Left ventricle myocardium superior (tissue), 1 donor: ENCODE measurements at regions not wholly inside any gene's neighbourhood (a gene's known extent, or its start where the extent isn't known, plus 50 kb on each side); places are given as distances from the start of the nearest gene placed in this dataset.

Source experiments
- ATAC-seq: fragments of 200-7000 bp; cut with Tn5 transposase; one replicate; pipeline ENCODE4 v1.9.1; 2020; ENCODE audit warnings: mild to moderate bottlenecking, moderate library complexity
- DNase-seq: peaks from one replicate; pipeline ENCODE4 v3.0.0-alpha.2; 2020
- intact Hi-C: fragments of 100-400 bp; cut with micrococcal nuclease; formaldehyde crosslinking; loops from one replicate; pipeline ENCODE4 v1.11.0; 2022
- donor health status: DM: no; HTN: yes; CAD: no; lungs with severe emphysema.

DNA sequence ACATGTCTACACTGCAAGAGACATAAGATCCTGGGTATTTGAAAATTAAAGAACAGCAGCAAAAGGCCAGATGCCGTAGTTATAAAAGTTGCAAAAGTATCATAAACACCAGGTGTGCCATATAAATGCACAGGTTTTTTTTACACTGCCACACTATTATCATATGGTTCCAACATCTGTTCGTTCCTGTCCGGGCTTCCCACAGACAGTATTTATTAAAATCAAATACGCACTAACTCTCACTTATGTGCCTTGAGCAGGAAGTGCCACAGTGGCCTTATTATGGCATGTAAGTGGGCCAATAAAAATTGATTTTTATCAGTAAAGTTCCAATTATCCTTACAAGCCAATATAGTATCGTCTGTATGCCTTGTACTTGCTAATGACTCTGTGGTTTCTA is 873.2 kb downstream of the RPA4 start:
- ATAC-seq (no peak), DNase-seq (no peak)
- intact Hi-C loops: no loop called here

DNA sequence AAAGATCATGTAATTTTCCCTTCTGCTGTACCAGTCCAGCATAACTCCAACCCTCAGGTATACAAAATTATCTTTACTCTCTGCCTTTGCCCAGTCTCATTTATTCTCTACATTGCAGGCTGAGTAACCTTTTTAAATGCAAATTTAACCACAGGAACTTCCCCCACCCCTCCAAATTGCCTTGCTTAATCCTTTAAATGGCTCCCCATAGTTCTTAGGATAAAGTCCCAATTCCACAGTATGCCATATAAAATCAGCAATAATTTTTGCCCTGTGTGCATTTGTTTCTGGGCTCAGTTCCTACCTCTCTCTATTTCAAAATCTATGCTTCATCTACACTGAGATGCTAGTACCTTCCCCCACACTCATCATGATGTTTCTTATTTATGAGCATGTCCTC is 879.7 kb downstream of the RPA4 start:
- DNase-seq (no peak), ATAC-seq (no peak)
- intact Hi-C loops: no loop called here

DNA sequence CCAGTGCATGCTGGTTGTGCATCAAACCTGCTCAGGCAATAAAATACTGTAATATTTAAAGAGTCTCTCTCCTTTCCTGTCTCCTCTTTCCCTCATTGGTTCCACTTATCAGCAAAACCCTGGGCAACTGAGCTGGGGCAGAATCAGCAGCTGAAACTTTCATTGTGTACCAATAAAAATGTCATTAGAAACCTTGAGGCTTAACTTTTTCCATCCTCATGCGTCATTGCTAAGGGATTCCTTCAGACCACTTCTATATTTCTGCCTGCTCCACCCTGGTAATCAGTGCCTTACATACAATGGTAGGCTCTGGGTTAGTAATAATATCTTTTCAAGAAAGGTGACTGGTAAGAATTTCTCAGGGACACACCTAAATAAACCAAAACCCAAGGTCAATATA is 880.3 kb downstream of the RPA4 start:
- DNase-seq (no peak), ATAC-seq (no peak)
- intact Hi-C loops: no loop called here

DNA sequence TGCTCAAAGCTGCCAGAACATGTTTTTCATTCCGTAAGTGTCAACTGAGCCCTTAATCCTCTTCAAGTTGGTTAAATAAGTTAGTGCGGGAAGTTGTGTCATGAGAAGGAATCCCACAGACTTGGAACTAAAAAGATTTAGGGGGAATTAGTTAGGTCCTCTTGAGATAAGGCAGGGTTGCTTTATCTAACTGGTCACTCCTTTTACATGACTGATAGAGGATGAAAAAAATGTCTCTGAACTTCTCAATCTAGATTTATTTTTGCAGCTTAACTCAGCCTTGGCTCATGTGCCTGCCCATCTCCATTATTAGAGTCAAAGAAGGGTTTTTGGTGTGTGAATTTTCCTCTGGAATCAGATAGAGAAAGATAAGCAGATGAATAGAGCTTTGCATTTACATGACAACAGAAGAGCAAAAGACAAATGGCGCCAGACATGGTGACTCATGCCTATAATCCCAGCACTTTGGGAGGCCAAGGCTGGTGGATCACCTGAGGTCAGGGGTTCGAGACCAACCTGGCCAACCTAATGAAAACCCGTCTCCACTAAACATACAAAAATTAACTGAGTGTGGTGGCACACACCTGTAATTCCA is 882.9 kb downstream of the RPA4 start:
- DNase-seq (no peak), ATAC-seq (no peak)
- intact Hi-C loops: no loop called here

DNA sequence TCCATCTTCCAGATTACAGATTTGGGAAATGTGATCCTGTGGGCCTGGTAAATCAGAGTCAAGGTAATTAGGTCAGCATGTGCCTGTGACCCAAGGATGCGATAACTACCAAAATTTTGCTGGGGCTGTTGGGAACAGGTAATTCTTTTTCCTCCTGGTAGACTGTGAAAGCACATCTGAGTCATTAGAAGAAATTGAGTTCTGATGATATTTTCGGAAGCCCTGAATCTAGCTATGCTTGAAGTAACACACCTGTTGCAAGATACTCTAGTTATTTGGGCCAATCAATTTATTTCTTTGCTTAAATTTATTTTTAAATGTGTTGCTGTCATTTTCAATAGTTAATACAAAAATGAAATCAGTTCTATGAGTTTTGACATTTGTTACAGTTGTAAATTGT is 903.6 kb downstream of the RPA4 start:
- intact Hi-C loops: no loop called here
- DNase-seq (no peak), ATAC-seq (no peak)

DNA sequence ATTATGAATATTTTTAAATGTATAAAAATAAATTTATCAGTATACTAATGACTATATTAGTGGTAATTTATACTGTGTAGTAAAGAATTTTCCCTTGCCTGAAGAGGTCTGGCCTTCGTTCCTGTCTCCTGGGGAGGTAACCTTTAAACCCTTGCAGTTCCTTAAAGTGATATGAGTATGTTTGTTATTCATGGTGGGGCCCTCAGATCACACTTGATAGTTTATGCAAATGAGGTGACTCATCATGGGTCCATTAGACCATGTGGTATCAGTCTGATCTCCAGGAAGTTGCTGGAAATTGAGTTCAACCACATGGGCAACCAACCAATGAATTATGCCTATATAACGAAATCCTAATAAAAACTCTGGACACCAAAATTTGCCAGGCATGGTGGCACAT is 904.1 kb downstream of the RPA4 start:
- no peak for ATAC-seq
- no peak for DNase-seq
- intact Hi-C loops: no loop called here

DNA sequence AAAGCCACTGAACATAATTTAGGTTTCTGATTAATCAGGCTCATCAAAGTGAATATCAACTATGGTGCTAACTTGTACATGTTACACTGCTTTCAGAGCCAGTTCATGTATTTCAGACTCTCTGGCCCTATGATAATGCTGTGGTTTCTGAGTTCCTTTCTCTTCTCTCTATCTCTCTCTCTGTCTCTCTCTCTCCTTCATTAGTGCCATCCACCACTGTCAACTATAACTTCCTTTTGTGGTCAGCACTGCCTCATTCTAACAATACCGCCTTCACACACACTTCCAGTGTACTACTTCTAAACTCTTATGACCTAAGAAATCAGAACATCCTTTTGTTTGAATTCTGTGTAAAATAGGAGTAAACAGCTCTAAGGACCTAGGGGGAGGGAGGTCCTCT is 907.1 kb downstream of the RPA4 start:
- no peak for ATAC-seq
- intact Hi-C loops: no loop called here
- no peak for DNase-seq

DNA sequence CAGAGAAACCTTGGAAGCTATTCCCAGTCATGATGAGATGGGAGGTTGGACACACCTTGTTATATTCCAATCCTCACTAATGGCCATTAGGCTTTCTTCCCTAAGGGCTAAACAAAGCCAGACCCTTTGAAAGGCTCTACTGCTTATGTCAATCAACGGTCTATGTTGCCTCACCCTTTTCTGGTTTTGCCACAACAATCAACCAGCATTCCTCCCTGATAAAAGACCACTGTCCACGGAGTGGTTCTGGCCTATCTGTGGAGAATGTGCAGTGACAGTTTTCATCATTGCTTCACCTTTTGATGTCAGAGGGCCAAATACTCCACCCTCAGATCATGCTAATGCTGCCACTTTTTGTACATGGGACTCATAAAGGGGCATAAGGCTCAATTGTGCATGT is 913.4 kb downstream of the RPA4 start:
- intact Hi-C loops: no loop called here
- ATAC-seq (no peak), DNase-seq (no peak)

DNA sequence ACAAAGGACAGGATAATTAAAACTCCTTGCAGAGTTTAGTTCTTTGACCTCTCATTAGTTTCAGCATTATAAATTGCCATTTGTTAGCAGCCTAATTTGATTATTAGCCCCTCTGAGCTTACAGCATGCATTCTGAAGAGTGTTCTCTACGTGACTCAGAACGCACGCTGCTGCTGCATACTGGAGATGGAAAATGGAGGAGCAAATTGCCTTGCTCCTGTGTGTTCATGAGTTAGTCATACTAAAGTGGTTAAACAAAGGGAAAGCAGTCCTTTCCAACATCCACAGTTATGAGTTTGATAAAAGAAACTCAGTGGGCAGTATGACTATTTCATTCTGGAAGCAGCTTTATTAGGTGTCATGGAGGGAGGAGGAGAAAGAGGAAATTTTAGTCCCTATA is 922.5 kb downstream of the RPA4 start:
- intact Hi-C loops: no loop called here
- ATAC-seq (no peak), DNase-seq (no peak)

DNA sequence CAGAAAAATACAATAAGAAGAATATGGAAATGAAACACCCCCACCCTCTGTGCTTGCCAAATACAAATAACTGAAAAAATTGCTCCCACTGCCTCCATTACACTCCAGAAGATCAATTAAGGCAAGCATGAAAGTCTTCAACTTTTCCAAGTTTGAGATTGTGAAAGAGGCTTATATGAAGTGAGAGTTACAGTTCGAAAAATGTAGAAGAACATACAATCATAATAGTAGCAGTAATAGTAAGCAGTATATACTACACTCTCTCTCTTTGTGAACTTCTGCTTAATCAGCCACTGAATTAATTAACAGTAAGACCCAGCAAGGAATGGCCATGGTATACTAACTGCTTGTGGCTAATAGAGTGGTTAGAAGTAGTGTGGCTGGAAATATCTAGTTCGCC is 923.2 kb downstream of the RPA4 start:
- DNase-seq: no peak
- intact Hi-C loops: no loop called here
- no peak for ATAC-seq

DNA sequence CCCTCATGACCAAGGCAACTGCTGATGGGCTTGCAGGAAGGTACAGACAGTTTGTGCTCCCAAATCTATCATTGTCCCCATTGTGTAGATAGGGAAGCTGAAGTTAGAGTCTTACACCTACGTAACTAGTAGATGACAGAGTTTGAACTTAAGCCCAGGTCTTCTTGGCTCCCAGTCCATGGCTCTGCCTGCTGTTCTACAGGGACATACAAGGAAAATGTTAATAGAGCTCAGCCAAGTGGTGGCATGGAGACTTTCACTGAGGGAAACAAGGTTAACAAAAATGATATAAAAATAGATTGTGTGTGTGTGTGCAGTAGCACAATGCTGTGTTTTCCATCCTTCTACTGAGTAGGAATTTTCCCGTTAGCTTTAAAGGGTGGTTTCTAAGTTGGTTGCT is 936.5 kb downstream of the RPA4 start:
- DNase-seq (no peak), ATAC-seq (no peak)
- intact Hi-C loops: no loop called here

DNA sequence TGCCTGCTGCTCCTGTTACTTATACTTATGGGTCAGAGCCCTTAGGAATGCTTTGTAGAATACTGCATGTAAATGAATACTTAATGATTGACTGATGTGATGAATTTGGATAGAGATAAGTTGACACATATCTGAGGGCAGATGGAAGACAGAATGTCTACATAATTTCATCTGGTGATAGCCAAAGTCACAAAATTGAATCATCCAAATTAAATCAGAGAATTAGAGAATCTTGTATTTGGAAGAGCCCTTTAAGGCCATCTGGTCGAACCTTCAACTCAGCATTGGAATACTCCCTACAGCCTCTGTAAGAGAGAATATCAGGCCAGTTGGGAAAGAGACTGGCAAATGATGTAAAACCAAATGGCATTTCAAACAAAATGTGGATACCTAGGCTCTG is 944.8 kb downstream of the RPA4 start:
- ATAC-seq: no peak
- no peak for DNase-seq
- intact Hi-C loops: no loop called here

DNA sequence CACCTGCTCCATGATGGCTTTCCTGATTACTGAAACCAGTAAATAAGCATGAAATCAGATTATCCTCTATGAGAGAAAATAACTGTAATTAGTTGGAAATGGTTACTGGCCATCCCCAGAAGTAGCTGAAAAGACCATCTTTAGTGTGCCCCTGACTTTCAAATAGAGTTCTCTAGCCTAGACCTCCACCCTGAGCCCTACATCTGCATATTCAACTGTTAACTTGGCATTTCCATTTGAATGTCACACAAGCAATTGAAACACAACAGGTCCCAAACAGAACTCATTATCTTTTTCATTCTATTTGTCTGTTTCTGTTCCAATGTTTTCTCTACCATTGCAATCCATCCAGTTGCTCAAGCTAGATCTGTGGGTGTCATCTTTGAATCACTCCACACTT is 952.3 kb downstream of the RPA4 start:
- intact Hi-C loops: no loop called here
- DNase-seq (no peak), ATAC-seq (no peak)

DNA sequence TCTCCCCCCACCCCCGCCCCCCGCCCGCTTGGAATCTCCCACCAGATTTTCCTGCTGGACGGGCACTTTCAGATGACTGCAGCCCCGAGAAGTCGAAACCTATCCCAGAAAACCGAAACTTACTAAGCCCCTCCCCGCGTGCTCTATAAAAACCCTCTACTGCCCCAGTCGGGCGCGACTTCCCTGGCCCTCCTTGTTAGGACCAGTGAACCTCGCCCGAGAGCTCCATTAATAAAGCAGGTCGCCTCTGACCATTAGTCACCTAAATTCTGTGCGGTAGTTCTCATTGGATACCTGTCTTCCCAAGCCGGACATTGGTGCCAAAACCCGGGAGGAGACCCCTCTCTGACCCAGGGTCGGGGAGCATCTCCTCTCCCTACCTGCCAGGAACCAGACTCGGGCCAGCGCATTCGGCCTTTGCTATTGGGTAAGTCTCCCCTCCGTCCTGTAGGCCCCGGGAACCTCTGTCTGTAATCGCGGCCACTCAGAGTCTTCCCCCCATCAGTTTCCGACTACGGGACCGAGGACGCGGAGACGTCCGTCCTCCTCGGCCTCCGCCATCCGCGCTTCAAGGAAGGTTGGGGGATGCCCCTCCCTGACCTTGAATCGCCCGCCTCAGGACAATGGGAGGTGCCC is 958.0 kb downstream of the RPA4 start:
- no peak for ATAC-seq
- intact Hi-C loops: no loop called here
- DNase-seq: no peak

DNA sequence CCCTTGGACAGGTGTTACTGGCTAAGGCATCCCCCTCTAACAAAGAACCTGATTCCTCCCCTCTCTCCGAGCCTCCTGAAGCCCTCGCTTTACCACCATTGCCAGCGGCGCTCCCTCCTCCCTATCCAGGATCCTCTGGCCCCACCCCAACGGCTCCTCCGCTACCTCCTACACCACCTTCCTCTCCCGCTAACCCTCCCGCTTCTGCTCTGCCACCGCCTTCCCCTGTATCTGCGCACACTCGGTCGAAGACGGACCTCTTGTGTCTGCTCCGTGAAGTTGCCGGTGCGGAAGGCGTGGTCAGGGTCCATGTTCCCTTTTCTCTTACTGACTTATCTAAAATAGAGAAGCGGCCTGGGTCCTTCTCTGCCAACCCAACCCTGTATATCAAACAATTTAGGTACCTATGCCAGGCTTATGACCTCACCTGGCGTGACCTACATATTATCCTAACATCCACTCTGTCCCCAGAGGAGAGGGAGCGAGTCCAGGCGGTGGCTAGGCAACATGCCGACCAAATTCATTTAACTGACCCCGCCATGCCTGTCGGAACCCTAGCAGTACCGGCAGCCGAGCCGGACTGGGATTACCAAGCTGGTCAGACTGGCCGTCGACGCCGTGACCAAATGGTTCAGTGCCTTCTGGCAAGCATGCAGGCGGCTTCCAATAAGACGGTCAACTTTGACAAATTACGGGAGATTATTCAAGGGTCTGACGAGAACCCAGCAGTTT is 958.9 kb downstream of the RPA4 start:
- intact Hi-C loops: no loop called here
- no peak for ATAC-seq
- DNase-seq: no peak

DNA sequence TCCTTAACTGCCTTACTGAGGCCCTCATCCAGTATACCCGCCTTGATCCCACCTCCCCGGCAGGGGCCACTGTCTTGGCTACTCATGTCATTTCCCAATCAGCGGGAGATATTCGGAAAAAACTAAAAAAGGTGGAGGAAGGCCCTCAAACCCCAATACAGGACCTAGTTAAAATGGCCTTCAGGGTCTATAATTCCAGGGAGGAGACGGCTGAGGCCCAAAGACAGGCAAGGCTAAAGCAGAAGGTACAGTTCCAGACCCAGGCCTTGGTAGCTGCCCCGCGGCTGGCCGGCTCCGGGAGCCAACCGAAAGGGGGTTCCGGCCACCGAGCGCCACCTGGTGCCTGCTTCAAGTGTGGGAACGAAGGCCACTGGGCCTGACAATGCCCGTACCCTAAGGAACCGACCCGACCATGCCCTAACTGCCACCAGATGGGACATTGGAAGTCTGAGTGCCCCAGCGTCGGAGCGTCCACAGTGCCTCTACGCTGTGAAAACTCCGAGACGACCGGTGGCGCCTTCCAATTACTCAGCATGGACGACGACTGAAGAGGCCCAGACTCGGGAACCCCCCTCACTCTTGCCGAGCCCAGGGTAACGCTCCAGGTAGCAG is 959.6 kb downstream of the RPA4 start:
- no peak for ATAC-seq
- intact Hi-C loops: no loop called here
- DNase-seq: no peak

DNA sequence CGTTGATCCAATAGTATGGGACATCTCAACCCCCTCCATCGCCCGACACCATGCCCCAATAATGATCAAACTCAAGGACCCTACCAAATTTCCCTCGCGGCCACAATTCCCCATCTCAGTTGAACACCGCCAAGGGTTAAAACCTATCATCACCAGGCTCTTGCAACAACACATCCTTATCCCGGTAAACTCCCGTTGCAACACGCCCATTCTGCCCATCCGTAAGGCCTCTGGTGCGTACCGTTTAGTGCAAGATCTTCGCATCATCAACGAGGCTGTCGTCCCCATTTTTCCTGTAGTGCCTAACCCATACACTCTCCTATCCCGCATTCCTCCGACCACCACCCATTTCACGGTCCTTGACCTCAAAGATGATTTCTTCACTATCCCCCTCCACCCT is 960.5 kb downstream of the RPA4 start:
- ATAC-seq (no peak), DNase-seq (no peak)
- intact Hi-C loops: no loop called here

DNA sequence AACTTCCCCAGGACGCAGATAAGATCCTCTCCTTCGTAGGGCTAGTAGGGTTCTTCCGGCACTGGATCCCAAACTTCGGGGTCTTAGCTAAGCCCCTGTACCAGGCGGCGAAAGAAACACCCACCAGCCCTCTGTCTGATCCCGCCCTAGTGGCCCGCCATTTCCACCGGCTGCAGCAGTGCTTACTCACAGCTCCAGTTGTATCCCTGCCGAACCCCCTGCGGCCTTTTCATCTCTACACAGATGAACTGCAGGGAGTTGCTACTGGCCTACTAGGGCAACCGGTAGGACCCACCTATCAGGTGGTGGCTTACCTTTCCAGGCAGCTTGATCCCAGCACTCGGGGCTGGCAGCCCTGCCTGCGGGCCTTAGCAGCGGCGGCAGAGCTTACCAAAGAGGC is 961.2 kb downstream of the RPA4 start:
- DNase-seq (no peak), ATAC-seq (no peak)
- intact Hi-C loops: no loop called here

DNA sequence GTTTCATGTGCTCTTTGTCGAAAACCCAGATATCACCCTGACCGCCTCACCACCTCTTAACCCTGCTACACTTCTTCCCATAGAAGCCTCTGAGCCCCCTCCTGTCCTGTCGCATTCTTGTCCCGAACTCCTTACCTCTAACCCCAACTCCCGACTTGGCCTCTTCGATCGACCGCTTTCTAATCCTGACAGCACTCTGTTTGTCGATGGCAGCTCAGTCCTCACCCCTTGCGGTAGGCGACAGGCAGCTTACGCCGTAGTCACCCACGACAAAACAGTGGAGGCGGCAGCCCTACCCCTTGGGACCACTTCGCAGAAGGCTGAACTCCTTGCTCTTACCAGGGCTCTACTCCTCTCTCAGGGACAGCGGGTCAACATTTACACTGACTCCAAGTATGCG is 961.7 kb downstream of the RPA4 start:
- no peak for ATAC-seq

DNA sequence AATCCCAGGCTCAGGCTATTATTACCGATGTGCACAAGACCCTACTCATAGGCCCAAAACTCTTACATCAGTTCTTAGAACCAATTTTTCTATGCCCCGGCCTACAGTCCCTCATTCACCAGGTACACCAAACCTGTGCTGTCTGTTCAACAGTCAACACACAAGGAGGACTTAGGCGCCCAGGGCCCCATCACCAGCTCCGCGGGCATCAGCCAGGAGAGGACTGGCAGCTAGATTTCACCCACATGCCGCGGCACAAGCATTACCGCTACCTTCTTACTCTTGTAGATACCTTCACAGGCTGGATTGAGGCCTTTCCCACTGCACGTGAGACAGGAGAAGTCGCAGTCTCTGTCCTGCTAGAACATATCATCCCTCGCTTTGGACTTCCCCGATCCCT is 962.5 kb downstream of the RPA4 start:
- DNase-seq (no peak), ATAC-seq (no peak)
- intact Hi-C loops: no loop called here

More for the DNA sequence above, 961.7 kb downstream of the RPA4 start:
- intact Hi-C loops: no loop called here
- DNase-seq: no peak
